GM18508 (cell line): ENCODE measurements at regions not wholly inside any gene's neighbourhood (a gene's known extent, or its start where the extent isn't known, plus 50 kb on each side); places are given as distances from the start of the nearest gene placed in this dataset.
"Not testable (repeated sequence)": the region's sequence is repeated elsewhere in the genome, so short reads cannot be mapped to it uniquely, and the experiment has no call there.

Experiments used
- ATAC-seq: cut with Tn5 transposase; IDR thresholded peaks from one replicate; pipeline ENCODE4 v1.9.1; 2021; ENCODE audit warnings: moderate number of reproducible peaks; ENCODE audit not compliant: insufficient read depth, unreplicated experiment

DNA sequence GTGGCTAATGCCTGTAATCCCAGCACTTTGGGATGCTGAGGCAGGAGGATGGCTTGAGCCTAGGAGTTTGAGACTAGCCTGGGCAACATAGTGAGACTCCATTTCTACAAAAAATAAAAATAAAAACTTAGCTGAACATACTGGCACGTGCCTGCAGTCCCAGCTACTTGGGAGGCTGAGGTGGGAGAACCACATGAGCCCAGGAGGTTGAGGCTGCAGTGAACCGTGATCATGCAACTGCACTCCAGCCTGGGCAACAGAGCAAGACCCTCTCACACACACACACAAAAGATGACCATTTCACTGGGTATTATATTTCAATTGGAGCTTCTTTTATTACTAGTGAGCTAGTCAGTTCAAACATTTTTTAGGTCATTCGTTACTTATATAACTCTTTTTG lies 116.9 kb upstream of the SLC35F3 start:
- ATAC-seq = no peak

DNA sequence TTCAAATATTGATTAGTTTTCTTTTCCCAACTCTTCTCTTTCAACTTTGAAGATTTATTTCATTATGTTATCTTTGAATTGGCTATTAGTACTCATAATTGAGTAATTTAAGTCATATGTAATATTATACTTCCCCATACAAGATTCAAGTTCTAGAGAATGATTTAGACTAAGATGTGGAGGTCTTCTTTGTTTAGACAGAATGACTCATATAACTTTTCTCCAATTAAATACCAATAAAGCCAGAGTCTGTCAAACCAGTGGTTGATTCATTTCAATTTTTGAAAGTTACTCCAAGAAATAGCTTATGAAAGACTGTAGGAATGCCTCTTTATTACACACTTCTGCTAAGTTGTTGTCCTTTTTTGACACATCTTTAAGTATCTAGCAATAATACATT lies 115.8 kb upstream of the SLC35F3 start:
- ATAC-seq = no peak

GRCh38 chr1:233790121-233790520 lies 114.4 kb upstream of the SLC35F3 start:
- no peak for ATAC-seq

- ATAC-seq = no peak
Observed at GRCh38 chr1:233790662-233791371, 113.7 kb upstream of the SLC35F3 start.

DNA sequence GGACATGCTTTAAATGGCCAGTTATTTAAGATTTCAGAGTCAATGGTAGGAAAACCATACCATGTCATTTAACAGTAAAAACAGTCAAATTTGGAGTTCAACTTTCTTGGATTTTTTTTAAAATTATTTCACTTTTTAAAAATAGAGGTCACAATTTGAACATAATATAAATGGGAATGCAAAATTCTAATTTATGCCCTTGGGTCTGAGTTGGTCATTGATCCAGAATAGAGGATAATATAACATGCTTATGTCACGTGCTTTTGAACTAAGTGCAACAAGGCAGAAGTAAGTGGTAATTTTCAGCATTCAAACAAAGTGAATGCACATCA lies 113.1 kb upstream of the SLC35F3 start:
- ATAC-seq = no peak

DNA sequence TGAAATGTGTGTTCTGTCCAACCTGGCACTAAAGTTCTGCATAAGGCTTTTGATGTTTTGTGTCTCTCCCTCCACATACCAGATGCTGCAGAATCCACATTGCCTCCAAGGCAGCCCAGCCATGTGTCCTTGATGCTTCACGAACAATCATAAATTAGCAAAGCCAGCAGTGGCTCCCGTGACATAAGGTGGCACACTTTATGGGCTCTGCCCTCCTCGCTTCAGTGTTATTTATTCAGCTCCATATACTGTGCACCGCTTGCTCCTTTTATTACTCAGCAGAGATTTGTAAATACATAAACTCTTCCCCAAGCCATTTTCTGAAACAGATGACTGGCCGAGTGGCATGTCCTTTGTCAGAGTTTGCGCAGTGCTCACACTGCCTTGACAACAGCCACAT lies 112.8 kb upstream of the SLC35F3 start:
- ATAC-seq = no peak

- no peak for ATAC-seq
Observed at GRCh38 chr1:233794863-233795262, 109.6 kb upstream of the SLC35F3 start.

DNA sequence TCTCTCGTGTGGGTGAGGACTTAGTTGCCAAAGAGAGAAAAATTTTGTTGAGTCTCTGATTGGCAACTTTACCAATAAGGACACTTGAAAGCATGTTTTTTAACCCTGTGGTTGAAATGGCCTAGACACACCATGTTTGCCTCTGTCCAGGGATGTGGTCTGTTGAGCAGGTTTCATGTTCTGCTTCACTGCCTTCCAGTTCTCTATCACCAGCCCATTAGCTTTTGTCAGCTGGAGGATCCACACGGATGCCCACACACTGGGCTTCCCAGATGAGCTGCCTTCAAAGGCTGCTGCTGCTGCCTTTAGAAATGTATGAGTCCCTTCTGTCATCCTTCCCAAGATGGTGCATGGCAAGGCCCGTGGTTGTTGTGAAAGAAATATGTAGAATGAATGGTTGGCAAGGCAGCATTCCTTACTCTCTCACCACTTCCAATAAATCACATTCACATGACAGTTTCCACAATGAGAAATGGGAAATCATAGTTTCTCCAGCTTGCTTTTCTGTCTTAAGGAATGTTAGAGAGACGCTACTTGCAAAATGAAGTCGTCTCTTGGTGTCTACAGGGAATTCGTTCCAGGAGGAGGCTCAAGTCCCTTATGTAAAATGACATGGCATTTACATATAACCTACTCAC lies 108.2 kb upstream of the SLC35F3 start:
- ATAC-seq = peak; percentile 55

- ATAC-seq = no peak
Observed at GRCh38 chr1:233802611-233803010, 101.9 kb upstream of the SLC35F3 start.

- no peak for ATAC-seq
Observed at GRCh38 chr1:233805786-233806185, 98.7 kb upstream of the SLC35F3 start.

GRCh38 chr1:233815357-233815756 lies 89.1 kb upstream of the SLC35F3 start:
- ATAC-seq = no peak

DNA sequence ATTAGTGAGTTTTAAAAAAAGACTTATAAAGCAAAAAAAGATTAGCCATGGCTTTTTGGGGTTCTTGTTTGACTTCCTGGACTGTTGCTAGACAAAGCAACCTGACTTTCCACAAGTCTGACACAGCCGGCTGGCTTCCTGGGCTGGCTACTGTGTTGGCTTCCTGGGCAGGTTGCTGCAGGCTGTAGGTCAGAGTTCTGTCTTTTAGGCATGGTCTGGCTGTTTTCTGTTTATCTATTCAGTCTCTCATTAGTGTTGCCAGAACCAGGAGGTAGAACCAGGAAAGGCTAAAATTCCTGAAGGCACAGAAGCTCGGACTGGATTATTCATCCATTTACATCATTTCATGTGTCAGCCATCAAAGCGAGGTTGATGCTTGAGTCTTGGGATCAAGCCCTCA lies 88.6 kb upstream of the SLC35F3 start:
- ATAC-seq = no peak

DNA sequence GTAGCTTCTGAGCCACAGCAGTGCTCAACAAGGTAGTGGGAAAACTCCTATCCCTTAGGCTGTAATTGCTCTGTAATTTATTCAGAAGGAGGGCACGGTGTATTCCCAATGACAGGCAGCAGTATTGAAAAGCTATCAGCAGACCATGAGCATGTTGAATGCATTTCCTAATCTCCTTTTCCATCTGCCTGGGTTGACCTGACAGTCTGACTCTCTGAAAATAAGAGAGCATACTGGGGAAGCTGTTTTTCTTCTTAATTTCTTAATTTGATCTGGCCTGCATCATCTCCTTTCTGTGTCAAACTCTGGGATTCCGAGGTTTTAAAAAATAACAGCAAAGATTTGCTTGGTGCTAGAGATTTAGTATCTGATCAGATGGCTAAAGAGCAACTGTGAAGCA lies 88.1 kb upstream of the SLC35F3 start:
- no peak for ATAC-seq

DNA sequence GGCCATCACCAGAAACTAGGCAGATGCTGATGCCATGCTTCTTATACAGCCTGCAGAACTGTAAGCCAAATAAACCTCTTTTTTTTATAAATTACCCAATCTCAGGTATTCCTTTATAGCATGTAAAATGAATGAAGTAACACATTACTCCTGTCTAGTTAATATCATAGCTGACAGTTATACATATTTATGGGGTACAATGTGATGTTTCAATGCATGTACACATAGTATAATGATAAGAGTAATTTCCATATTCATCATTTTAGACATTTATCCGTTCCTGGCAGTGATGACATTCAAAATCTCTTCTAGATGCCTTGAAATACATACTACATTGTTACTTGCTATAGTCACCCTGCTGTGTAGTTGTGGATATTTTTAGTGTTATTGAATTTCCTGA lies 85.4 kb upstream of the SLC35F3 start:
- no peak for ATAC-seq

DNA sequence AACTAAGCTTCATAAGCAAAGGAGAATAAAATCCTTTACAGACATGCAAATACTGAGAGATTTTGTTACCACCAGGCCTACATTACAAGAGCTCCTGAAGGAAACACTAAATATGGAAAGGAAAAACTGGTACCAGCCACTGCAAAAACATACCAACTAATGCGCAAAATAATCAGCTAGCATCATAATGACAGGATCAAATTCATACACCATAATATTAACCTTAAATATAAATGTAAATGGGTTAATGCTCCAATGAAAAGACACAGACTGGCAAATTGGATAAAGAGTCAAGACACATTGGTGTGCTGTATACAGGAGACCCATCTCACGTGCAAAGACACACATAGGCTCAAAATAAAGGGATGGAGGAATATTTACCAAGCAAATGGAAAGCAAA lies 80.3 kb upstream of the SLC35F3 start:
- ATAC-seq = not testable (repeated sequence)

DNA sequence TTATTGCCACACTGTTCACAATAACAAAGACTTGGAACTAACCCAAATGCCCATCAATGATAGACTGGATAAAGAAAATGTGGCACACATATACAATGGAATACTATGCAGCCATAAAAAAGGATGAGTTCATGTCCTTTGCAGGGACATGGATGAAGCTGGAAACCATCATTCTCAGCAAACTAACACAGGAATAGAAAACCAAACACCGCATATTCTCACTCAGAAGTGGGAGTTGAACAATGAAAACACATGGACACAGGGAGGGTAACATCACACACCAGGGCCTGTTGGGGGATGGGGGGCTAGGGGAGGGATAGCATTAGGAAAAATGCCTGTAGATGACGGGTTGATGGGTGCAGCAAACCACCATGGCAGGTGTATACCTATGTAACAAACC lies 76.5 kb upstream of the SLC35F3 start:
- ATAC-seq = not testable (repeated sequence)

GRCh38 chr1:233828480-233828879 lies 76.0 kb upstream of the SLC35F3 start:
- no peak for ATAC-seq

- no peak for ATAC-seq
Observed at GRCh38 chr1:233834609-233835008, 69.9 kb upstream of the SLC35F3 start.

DNA sequence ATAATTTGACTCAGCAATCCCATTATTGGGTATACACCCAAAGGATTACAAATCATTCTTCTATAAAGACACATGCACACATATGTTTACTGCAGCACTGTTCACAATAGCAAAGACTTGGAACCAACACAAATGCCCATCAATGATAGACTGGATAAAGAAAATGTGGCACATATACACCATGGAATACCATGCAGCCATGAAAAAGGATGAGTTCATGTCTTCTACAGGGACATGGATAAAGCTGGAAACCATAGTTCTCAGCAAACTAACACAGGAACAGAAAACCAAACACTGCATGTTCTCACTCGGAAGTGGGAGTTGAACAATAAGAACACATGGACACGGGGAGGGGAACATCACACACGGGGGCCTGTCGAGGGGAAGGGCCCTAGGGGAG lies 66.3 kb upstream of the SLC35F3 start:
- ATAC-seq = not testable (repeated sequence)

GRCh38 chr1:233843525-233844204 lies 60.8 kb upstream of the SLC35F3 start:
- no peak for ATAC-seq

- ATAC-seq = no peak
Observed at GRCh38 chr1:233844275-233844674, 60.2 kb upstream of the SLC35F3 start.

DNA sequence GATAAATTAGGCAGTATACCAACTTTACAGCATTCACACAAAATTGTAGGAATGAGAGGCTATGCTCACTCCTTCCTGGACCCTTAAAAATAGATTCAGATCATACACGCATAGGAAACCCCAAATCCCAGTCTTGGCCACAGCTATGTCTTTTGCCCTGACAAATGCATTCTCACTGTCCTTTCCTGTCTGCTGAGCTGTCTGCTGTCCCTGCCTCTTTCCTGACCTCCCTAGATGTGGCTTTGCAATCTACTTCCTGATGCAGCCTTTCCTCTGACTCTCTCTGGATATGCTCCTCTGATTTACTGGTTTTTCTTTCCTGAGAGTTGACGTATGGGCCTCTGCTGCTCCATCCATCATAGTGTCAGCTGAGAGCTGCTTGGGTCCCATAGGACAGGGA lies 59.8 kb upstream of the SLC35F3 start:
- ATAC-seq = no peak
